PC-9 (cell line): ENCODE measurements at regions not wholly inside any gene's neighbourhood (a gene's known extent, or its start where the extent isn't known, plus 50 kb on each side); places are given as distances from the start of the nearest gene placed in this dataset.
A peak's percentile ranks its signal among the peaks of the same experiment; 100 is the strongest.

Source experiments
- BruUV-seq: library from RNA; stranded (reverse); fragments of 400-500 nt; replicated peaks from 2 replicates; lab custom pipeline; 2021; lab: Mats Ljungman, UMichigan
- CTCF ChIA-PET: fragments of 300-600 bp; sonication (Branson Sonifier 250); formaldehyde crosslinking; loops from one replicate; lab custom pipeline; 2022; ENCODE audit warnings: antibody characterized with exemption; lab: Charles Lee
- POLR2A ChIA-PET: fragments of 300-600 bp; sonication (Branson Sonifier 250); formaldehyde crosslinking; loops from one replicate; lab custom pipeline; 2022; ENCODE audit warnings: antibody characterized with exemption; ENCODE audit not compliant: unreplicated experiment; lab: Charles Lee
- DNase-seq, 2 experiments: peaks; one replicate each; pipeline versions ENCODE4 v3.0.0 to v3.0.0-alpha.2; 2015 to 2022; ENCODE audit warnings: mixed read lengths in 1 of 2
- H2AFZ ChIP-seq: fragments of 200-600 bp; sonication (generic); 2 replicates; pipeline ENCODE4 v1.8.1; 2017; ENCODE audit warnings: antibody characterized with exemption
- H3F3A ChIP-seq: fragments of 200-600 bp; sonication (generic); 2 replicates; pipeline ENCODE4 v1.8.1; 2017; ENCODE audit warnings: antibody characterized with exemption, mild to moderate bottlenecking, low read depth; ENCODE audit not compliant: insufficient read depth
- H3K27ac ChIP-seq: fragments of 200-600 bp; sonication (generic); 2 replicates; pipeline ENCODE4 v1.6.1; 2016; ENCODE audit warnings: mixed run types
- H3K27me3 ChIP-seq: fragments of 200-600 bp; sonication (generic); 2 replicates; pipeline ENCODE4 v1.6.1; 2016; ENCODE audit warnings: low read depth, mixed run types; ENCODE audit not compliant: insufficient read depth
- H3K36me3 ChIP-seq: fragments of 200-600 bp; sonication (generic); 2 replicates; pipeline ENCODE4 v1.6.1; 2016; ENCODE audit warnings: low read depth, mixed run types
- H3K4me1 ChIP-seq: fragments of 200-600 bp; sonication (generic); replicated peaks from 2 replicates; pipeline ENCODE4 v1.6.1; 2016; ENCODE audit warnings: mixed run types; ENCODE audit not compliant: insufficient read depth
- H3K4me2 ChIP-seq: fragments of 200-600 bp; sonication (generic); 2 replicates; pipeline ENCODE4 v1.6.1; 2017; ENCODE audit warnings: mixed run types
- H3K4me3 ChIP-seq: fragments of 200-600 bp; sonication (generic); 2 replicates; pipeline ENCODE4 v1.6.1; 2016; ENCODE audit warnings: mixed run types
- H3K79me2 ChIP-seq: fragments of 200-600 bp; sonication (generic); 2 replicates; pipeline ENCODE4 v1.6.1; 2017; ENCODE audit warnings: low read depth, mixed run types
- H3K9me2 ChIP-seq: fragments of 200-600 bp; sonication (generic); 2 replicates; pipeline ENCODE4 v1.8.1; 2017; ENCODE audit warnings: mild to moderate bottlenecking; ENCODE audit not compliant: insufficient read depth
- H3K9me3 ChIP-seq: fragments of 200-600 bp; sonication (generic); 2 replicates; pipeline ENCODE4 v1.8.1; 2016; ENCODE audit warnings: low read depth; ENCODE audit not compliant: insufficient read depth
- H4K20me1 ChIP-seq: fragments of 200-600 bp; sonication (generic); 2 replicates; pipeline ENCODE4 v1.8.1; 2017; ENCODE audit not compliant: insufficient read depth
- CTCF ChIP-seq: fragments of 200-600 bp; sonication (generic); conservative IDR thresholded peaks from 2 replicates; pipeline ENCODE4 v1.6.1; 2017; ENCODE audit warnings: mixed run types, antibody characterized with exemption, mild to moderate bottlenecking, moderate library complexity
- EZH2 ChIP-seq: fragments of 200-600 bp; sonication (generic); IDR thresholded peaks from 2 replicates; pipeline ENCODE4 v1.8.0; 2017; ENCODE audit warnings: antibody characterized with exemption, low read depth
- intact Hi-C: fragments of 100-400 bp; cut with micrococcal nuclease; formaldehyde crosslinking; loops from one replicate; pipeline ENCODE4 v1.10.0; 2022; ENCODE audit not compliant: unreplicated experiment

DNA sequence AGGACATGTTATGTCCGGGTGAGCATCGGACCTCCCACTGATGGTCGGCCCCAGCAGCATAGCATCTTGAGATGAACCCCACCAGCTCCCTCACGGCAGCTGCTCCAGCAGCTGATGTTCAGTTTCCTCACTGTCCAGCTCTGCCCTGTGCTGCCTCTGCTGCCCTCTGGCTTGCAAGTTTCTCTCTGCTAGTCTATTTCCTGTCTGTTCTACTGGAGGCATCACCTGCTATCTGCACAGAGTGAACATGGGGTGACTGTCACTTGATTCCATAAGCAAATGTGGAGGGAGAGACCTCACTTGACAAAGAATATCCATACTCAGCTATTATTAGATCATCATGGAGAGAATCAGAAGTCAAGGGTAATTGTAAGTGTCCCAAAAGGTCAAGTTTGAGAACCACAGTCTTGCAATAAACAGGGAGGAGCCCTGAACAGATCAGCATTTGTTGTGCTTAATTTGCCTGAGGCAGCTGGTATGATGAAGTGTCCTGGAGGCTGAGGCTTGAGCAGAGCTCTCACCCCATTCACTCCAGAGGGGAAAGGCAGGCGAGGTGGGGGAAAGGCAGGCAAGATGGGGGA lies 702.8 kb downstream of the SEMA5A start:
- Histone ChIP-seq H3K36me3 (no peaks in the 10 kb centered on the region), H4K20me1 (no peaks in the 10 kb centered on the region), H3K79me2 (no peaks in the 10 kb centered on the region), H3K27me3 (no peaks in the 10 kb centered on the region), H2AFZ (no peak overlapping the region), H3K4me2 (no peak overlapping the region), H3F3A (no peaks in the 10 kb centered on the region), H3K9me3 (no peaks in the 10 kb centered on the region), H3K27ac (no peak overlapping the region), H3K4me3 (no peak overlapping the region), H3K4me1 (no peaks in the 10 kb centered on the region), H3K9me2 (no peaks in the 10 kb centered on the region)
- POLR2A ChIA-PET, result no interaction called here
- TF ChIP-seq CTCF (peak; percentile 60; the same call in 1 of the 2 replicates), EZH2 (no peak)
- CTCF ChIA-PET, result no interaction called here
- DNase-seq, result no peak
- intact Hi-C loops, result no loop called here
- BruUV-seq, result no TSS peak

- no peaks in the 10 kb centered on the region for H3K27me3 ChIP-seq
- H2AFZ ChIP-seq, result no peak overlapping the region
- no TSS peak for BruUV-seq
- ChIA-PET CTCF (no interaction called here), POLR2A (no interaction called here)
- no peaks in the 10 kb centered on the region for H4K20me1 ChIP-seq
- no peak for DNase-seq
- H3K9me3 ChIP-seq, result no peaks in the 10 kb centered on the region
- H3K27ac ChIP-seq, result no peak overlapping the region
- H3K9me2 ChIP-seq, result no peaks in the 10 kb centered on the region
- H3K4me1 ChIP-seq, result no peaks in the 10 kb centered on the region
- intact Hi-C loops, result no loop called here
- H3K79me2 ChIP-seq, result no peaks in the 10 kb centered on the region
- TF ChIP-seq CTCF (no peak), EZH2 (no peak)
- H3K4me3 ChIP-seq, result no peak overlapping the region
- no peaks in the 10 kb centered on the region for H3K36me3 ChIP-seq
- no peak overlapping the region for H3K4me2 ChIP-seq
- H3F3A ChIP-seq, result no peaks in the 10 kb centered on the region
Observed at GRCh38 chr5:8843771-8844170, 702.1 kb downstream of the SEMA5A start.

DNA sequence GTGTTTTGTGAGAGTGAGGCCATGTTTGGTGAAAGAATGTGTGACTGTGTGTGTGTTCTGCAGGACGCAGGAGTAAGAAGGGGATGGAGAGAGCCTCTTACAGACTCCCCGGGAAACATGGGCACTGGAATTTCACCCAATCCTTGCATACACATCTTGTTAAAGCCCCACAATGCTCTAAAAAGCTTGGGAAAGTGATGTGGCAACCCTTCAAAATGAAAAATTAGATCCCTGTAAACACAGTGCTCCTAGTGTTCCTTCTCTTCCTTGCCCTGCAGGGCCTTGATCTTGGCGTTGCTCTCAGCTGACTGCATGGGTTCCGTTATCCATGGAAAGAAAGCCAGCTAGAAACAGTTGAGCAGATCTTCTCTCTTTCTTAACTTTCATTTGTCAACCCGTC lies 701.7 kb downstream of the SEMA5A start:
- Histone ChIP-seq H3K27ac (no peak overlapping the region), H3K4me2 (no peak overlapping the region), H3K4me3 (no peak overlapping the region), H4K20me1 (no peaks in the 10 kb centered on the region), H2AFZ (no peak overlapping the region), H3K9me2 (no peaks in the 10 kb centered on the region), H3K27me3 (no peaks in the 10 kb centered on the region), H3F3A (no peaks in the 10 kb centered on the region), H3K4me1 (no peaks in the 10 kb centered on the region), H3K36me3 (no peaks in the 10 kb centered on the region), H3K79me2 (no peaks in the 10 kb centered on the region), H3K9me3 (no peaks in the 10 kb centered on the region)
- POLR2A ChIA-PET, result no interaction called here
- no peak for DNase-seq
- CTCF ChIA-PET, result no interaction called here
- intact Hi-C loops, result no loop called here
- no TSS peak for BruUV-seq
- TF ChIP-seq CTCF, result no peak
- no peak for TF ChIP-seq EZH2
